ENCODE measurements at regions not wholly inside any gene's neighbourhood (a gene's known extent, or its start where the extent isn't known, plus 50 kb on each side); places are given as distances from the start of the nearest gene placed in this dataset.

DNA sequence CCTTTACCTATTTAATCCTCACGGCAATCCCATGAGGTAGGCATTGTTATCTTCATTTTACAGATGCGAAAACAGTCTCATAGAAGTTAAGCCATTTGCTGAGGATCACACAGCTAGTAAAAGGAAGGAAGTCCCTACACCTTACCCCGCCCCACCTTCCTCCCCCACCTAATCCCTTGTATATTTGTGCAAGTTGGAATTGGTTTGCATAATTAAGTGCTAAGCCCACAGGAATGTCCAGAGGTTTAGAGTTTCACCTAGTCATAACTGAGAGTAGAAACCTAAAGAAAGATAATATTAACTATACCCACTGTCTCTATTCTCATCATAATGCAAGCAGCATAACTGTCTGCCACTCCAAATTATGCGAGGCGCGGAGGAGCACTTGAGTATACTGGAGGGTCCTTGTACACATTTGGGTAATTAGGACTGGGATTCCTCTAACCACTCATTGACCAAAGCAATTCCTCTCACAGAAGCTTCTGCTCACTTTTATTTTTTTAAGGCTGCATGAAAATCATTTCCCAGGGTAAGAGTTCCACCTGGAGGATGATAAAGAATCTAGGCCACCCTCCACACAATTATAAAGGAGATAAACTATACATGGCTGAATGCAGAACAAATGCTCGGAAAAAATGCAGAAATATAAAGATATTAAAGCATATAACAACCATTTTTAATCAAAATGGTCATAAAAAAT, 199.9 kb downstream of the FAM181B start:
- no peak overlapping the region for H3K4me3 Mint-ChIP-seq (ENCODE audit: unreplicated experiment)
- TF ChIP-seq, protein P1, sequence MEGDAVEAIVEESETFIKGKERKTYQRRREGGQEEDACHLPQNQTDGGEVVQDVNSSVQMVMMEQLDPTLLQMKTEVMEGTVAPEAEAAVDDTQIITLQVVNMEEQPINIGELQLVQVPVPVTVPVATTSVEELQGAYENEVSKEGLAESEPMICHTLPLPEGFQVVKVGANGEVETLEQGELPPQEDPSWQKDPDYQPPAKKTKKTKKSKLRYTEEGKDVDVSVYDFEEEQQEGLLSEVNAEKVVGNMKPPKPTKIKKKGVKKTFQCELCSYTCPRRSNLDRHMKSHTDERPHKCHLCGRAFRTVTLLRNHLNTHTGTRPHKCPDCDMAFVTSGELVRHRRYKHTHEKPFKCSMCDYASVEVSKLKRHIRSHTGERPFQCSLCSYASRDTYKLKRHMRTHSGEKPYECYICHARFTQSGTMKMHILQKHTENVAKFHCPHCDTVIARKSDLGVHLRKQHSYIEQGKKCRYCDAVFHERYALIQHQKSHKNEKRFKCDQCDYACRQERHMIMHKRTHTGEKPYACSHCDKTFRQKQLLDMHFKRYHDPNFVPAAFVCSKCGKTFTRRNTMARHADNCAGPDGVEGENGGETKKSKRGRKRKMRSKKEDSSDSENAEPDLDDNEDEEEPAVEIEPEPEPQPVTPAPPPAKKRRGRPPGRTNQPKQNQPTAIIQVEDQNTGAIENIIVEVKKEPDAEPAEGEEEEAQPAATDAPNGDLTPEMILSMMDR (IDR thresholded peaks at IDR 0.05; ENCODE audit: unreplicated experiment), result no peak
- no peaks in the 10 kb centered on the region for H3K4me1 Mint-ChIP-seq (ENCODE audit: insufficient read depth, unreplicated experiment)
- peaks cover 15% of the 10 kb centered on the region for H3K27me3 Mint-ChIP-seq (ENCODE audit: insufficient read depth, unreplicated experiment)
- no peaks in the 10 kb centered on the region for H3K9me3 Mint-ChIP-seq (ENCODE audit: unreplicated experiment)
- H3K27ac Mint-ChIP-seq (ENCODE audit: low read depth, unreplicated experiment), result no peak overlapping the region
- no peaks in the 10 kb centered on the region for H3K36me3 Mint-ChIP-seq (ENCODE audit: insufficient read depth, unreplicated experiment)
- DNase-seq (ENCODE audit: unreplicated experiment), result no peak
- ChIA-PET CTCF (no interaction called here), POLR2A (interaction anchor here (1.4 kb wide), 1 partner anchor 12 kb away, joined by 3 read pairs; no protein-coding TSS in a partner anchor)
- intact Hi-C loops (cut with micrococcal nuclease), result no loop called here
- no TSS peak for BruUV-seq (replicated peaks)

DNA sequence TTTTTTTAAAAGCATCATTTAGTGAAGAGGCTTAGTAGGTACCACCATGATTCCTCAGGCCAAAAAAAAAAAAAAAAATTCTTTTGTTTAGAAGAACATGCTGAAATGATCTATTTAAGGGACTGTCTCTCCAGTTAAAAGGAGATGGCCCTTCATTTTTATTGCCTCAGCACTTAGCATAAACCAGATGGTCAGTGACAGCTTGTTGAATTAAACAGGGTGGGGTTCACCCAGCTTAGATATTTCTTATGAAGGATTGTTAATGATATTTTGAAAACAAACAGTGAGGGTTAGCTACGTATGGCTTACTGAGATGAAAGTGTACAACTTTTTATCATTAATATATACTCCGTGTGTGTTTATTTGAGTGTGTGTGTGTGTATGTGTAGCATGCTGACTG, 203.7 kb downstream of the FAM181B start:
- Mint-ChIP-seq H3K9me3 (ENCODE audit: unreplicated experiment) (no peaks in the 10 kb centered on the region), H3K36me3 (ENCODE audit: insufficient read depth, unreplicated experiment) (no peaks in the 10 kb centered on the region), H3K27me3 (ENCODE audit: insufficient read depth, unreplicated experiment) (peaks cover 33% of the 10 kb centered on the region), H3K27ac (ENCODE audit: low read depth, unreplicated experiment) (no peak overlapping the region), H3K4me3 (ENCODE audit: unreplicated experiment) (no peak overlapping the region), H3K4me1 (ENCODE audit: insufficient read depth, unreplicated experiment) (no peaks in the 10 kb centered on the region)
- BruUV-seq (replicated peaks), result no TSS peak
- DNase-seq (ENCODE audit: unreplicated experiment), result no peak
- TF ChIP-seq, protein P1 (IDR thresholded peaks at IDR 0.05; ENCODE audit: unreplicated experiment), result no peak
- intact Hi-C loops (cut with micrococcal nuclease), result no loop called here
- ChIA-PET POLR2A (no interaction called here), CTCF (interaction anchor here (0.6 kb wide), 1 partner anchor 103 kb away, joined by 3 read pairs; no protein-coding TSS in a partner anchor)

DNA sequence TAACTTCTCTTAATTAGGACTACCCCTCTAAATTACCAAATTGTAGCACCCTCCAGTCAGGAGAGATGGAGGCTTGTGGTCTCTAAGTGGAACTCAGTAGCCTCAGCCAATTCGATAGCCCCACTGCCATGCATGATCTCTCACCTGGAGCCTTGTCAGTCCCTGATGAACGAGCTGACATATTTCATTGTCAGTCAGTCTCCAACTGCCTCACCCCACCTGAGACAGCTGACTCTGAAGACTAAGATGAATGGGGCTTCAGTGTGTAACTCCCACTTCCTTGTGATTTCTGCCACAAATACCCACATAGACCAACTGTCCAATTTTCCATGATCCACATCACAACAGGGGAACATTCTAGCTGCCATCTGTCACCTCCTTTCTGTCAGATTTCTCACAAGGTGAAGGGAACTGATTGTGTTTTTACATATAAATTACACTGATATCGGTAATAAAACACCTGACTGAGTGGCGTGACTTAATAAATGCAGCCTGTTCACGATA, 206.5 kb downstream of the FAM181B start:
- TF ChIP-seq, protein P1 (IDR thresholded peaks at IDR 0.05; ENCODE audit: unreplicated experiment), result no peak
- intact Hi-C loops (cut with micrococcal nuclease), result no loop called here
- H3K27ac Mint-ChIP-seq (ENCODE audit: low read depth, unreplicated experiment), result no peak overlapping the region
- no peak overlapping the region for H3K4me3 Mint-ChIP-seq (ENCODE audit: unreplicated experiment)
- no peak for DNase-seq (ENCODE audit: unreplicated experiment)
- POLR2A ChIA-PET, result no interaction called here
- CTCF ChIA-PET, result no interaction called here
- no peaks in the 10 kb centered on the region for H3K9me3 Mint-ChIP-seq (ENCODE audit: unreplicated experiment)
- no peaks in the 10 kb centered on the region for H3K4me1 Mint-ChIP-seq (ENCODE audit: insufficient read depth, unreplicated experiment)
- no TSS peak for BruUV-seq (replicated peaks)
- no peaks in the 10 kb centered on the region for H3K36me3 Mint-ChIP-seq (ENCODE audit: insufficient read depth, unreplicated experiment)
- peaks cover 38% of the 10 kb centered on the region for H3K27me3 Mint-ChIP-seq (ENCODE audit: insufficient read depth, unreplicated experiment)

DNA sequence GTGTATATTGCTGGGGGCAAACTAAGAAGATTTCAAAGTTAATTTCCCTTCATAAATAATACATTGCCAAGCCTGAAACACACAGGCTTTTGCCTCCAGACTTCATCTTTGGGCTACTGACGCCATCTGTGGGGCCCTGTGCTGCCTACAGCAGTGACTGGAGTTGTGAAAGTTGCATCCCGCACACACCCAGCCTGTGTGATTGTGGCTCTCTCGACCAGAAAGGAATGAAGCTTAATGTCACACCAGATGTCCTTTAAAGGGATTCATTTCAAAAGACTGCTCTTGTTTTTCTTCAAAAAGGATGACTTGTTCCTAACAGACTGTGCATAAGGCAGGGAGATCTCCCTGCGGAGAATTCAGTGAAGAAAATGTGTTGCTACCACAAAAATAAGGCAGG, 210.5 kb downstream of the FAM181B start:
- no peak for DNase-seq (ENCODE audit: unreplicated experiment)
- Mint-ChIP-seq H3K27me3 (ENCODE audit: insufficient read depth, unreplicated experiment) (peaks cover 60% of the 10 kb centered on the region), H3K4me3 (ENCODE audit: unreplicated experiment) (no peak overlapping the region), H3K4me1 (ENCODE audit: insufficient read depth, unreplicated experiment) (no peaks in the 10 kb centered on the region), H3K9me3 (ENCODE audit: unreplicated experiment) (no peaks in the 10 kb centered on the region), H3K36me3 (ENCODE audit: insufficient read depth, unreplicated experiment) (no peaks in the 10 kb centered on the region), H3K27ac (ENCODE audit: low read depth, unreplicated experiment) (no peak overlapping the region)
- CTCF ChIA-PET, result interaction anchor here (0.6 kb wide), 2 partner anchors 249 to 589 kb away, joined by 3 to 5 read pairs; no protein-coding TSS in a partner anchor
- BruUV-seq (replicated peaks), result no TSS peak
- intact Hi-C loops (cut with micrococcal nuclease), result no loop called here
- POLR2A ChIA-PET, result interaction anchor here (0.6 kb wide), 1 partner anchor 22 kb away, joined by 4 read pairs; no protein-coding TSS in a partner anchor
- TF ChIP-seq, protein P1 (IDR thresholded peaks at IDR 0.05; ENCODE audit: unreplicated experiment), result no peak

Data from MCF 10A (cell line).